ENCODE measurements at regions not wholly inside any gene's neighbourhood (a gene's known extent, or its start where the extent isn't known, plus 50 kb on each side); places are given as distances from the start of the nearest gene placed in this dataset.

GRCh38 chr3:115551016-115551415 lies 72.3 kb upstream of the GAP43 start:
- TF ChIP-seq, protein P1, sequence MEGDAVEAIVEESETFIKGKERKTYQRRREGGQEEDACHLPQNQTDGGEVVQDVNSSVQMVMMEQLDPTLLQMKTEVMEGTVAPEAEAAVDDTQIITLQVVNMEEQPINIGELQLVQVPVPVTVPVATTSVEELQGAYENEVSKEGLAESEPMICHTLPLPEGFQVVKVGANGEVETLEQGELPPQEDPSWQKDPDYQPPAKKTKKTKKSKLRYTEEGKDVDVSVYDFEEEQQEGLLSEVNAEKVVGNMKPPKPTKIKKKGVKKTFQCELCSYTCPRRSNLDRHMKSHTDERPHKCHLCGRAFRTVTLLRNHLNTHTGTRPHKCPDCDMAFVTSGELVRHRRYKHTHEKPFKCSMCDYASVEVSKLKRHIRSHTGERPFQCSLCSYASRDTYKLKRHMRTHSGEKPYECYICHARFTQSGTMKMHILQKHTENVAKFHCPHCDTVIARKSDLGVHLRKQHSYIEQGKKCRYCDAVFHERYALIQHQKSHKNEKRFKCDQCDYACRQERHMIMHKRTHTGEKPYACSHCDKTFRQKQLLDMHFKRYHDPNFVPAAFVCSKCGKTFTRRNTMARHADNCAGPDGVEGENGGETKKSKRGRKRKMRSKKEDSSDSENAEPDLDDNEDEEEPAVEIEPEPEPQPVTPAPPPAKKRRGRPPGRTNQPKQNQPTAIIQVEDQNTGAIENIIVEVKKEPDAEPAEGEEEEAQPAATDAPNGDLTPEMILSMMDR (IDR thresholded peaks at IDR 0.05): no peak
- TF ChIP-seq POLR2A (IDR thresholded peaks at IDR 0.05) (no peak), EP300 (IDR thresholded peaks at IDR 0.05; ENCODE audit: low read depth) (no peak)
